ENCODE measurements at regions not wholly inside any gene's neighbourhood (a gene's known extent, or its start where the extent isn't known, plus 50 kb on each side); places are given as distances from the start of the nearest gene placed in this dataset.

DNA sequence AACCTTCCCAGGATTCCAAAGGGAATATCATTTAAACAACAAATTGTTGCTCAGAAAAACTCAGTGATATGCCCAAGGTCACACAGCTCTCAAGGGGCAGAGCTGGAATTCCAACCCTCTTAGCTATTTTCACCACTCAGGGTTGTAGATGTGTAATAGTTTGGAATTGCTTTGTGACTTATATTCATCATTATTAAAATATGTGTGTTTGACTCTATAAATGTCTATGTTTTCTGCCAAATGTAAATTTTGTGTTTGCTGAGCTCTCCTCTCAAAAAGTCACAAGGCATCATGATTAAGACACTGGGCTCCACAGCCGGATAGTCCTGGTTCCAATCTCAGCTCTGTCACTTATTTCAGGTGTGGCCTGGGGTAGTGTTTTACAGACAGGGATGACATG lies 407.3 kb downstream of the TMEM135 start:
- ATAC-seq (ENCODE audit: low FRiP score) (no peak), DNase-seq (ENCODE audit: low spot score) (no peak)
- TF ChIP-seq, protein P1, sequence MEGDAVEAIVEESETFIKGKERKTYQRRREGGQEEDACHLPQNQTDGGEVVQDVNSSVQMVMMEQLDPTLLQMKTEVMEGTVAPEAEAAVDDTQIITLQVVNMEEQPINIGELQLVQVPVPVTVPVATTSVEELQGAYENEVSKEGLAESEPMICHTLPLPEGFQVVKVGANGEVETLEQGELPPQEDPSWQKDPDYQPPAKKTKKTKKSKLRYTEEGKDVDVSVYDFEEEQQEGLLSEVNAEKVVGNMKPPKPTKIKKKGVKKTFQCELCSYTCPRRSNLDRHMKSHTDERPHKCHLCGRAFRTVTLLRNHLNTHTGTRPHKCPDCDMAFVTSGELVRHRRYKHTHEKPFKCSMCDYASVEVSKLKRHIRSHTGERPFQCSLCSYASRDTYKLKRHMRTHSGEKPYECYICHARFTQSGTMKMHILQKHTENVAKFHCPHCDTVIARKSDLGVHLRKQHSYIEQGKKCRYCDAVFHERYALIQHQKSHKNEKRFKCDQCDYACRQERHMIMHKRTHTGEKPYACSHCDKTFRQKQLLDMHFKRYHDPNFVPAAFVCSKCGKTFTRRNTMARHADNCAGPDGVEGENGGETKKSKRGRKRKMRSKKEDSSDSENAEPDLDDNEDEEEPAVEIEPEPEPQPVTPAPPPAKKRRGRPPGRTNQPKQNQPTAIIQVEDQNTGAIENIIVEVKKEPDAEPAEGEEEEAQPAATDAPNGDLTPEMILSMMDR (IDR thresholded peaks at IDR 0.05): no peak

DNA sequence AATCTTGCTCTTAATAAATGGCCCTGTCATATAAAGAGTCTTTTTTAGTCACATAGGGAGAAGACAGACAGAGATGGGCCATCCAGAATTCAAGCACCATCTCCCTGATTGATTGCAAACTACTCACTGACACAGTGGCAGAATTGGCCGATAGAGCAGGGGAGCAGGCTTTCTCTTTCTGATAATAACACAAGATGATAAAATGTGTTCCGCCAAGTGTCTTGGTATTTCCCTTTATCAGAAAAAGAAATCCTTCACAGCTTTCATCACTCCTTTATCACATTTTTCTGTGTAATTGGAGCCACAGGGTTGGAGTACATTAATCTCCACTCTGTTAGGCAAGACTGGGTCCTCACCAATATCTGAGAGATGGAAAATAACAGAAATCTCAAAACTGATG lies 406.0 kb downstream of the TMEM135 start:
- no peak for DNase-seq (ENCODE audit: low spot score)
- TF ChIP-seq, protein P1 (IDR thresholded peaks at IDR 0.05): no peak
- no peak for ATAC-seq (ENCODE audit: low FRiP score)

DNA sequence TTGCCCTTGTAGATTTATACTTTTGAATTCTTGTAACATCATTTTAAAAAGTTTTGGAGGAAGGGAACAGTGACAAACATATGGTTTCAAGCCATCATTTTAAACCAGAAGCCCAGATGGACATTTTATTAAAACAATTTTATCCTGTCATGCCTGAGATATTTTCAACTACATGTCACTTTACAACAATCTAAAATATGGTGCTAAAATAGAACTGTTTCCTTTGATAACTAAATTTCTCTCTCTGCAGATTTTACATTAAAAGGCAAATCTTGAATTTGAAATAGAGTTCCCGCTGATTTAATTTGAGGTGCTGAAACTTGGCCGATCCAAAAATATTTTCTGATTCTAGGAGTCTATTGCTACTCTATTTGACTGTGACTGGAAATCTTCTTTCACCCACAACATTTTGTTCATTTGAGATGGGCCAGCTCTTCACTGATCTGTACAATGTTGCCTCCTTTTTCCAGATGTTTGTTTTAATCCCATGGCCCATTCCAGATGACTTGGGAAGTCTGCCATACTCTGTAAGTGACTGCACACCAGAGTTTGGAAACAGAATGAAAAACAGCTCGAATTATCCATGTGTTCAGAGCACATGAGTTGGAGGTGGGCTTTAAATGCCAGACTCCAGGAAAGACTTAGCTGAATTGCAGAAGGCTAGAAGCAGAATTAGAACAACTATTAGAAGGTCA lies 402.5 kb downstream of the TMEM135 start:
- TF ChIP-seq, protein P1 (IDR thresholded peaks at IDR 0.05): no peak
- no peak for DNase-seq (ENCODE audit: low spot score)
- ATAC-seq (ENCODE audit: low FRiP score): no peak

DNA sequence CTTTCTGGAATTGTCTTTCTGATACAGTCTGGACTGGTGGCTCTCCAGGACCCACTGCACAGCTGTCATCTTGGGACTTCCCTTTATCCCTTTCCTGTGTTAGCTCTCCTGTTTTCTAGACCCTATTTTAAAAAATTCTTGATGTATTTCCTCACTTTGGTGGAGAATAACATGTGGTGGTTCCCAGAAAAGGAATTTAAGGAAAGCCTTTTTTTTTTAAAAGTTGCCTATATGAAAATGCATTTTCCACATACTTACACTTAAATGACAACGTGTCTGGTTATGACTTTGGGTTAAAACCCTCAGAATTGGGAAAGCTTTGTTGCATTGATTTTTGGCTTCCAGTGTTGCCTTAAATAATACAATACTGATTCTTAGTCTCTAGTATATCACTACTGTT lies 400.7 kb downstream of the TMEM135 start:
- ATAC-seq (ENCODE audit: low FRiP score): no peak
- no peak for DNase-seq (ENCODE audit: low spot score)
- TF ChIP-seq, protein P1 (IDR thresholded peaks at IDR 0.05): no peak

DNA sequence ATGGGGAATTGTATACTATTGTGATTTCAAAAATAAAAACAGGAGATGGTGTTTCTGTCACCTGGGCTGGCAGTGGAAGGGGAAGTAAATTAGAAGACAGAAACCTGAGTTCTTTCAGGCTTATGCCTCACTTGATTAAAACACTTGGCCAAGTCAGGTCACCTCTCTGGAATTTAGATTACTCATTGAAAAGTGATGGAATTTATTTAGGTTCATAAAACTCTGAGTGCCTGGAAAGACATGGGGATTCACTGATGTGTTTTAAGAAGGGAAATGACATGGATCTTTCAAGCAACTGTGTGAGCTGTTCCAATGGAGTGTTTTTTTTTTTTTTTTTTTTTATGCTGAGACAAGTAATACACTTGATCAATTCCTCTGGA lies 400.1 kb downstream of the TMEM135 start:
- ATAC-seq (ENCODE audit: low FRiP score) (peak; percentile 27), DNase-seq (ENCODE audit: low spot score) (no peak)
- TF ChIP-seq, protein P1 (IDR thresholded peaks at IDR 0.05): no peak

DNA sequence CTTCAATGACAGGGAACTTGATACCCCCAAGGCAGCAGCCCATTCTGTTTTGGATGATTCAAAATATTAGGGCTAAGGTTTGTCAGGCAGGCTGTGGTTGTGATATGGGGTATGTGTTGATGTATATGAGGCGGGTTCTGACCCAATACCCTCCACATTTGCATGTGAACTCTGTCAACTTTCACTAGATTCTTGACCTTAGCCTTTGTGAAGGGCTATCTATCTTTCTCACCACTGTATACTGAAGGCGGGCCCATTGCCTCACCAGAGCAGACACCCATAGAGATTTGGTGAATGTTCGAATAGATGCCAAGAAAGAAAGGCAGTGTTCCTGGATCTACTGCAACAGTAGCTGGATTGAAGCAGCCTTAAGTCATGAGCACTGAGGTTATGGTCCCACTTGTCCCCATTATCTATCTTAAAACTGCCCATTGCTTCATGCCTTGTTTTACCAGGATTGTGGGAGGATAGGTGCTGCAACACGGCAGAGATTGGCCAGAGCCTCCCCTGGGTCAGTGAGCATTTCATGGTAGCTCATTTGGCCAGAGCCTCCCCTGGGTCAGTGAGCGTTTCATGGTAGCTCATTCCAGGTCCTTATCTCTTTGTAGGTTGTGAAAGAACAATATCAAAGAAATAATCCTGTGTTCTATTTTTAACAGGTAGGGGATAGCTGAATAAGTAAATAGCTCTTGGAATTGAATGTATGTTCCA lies 399.6 kb downstream of the TMEM135 start:
- TF ChIP-seq, protein P1 (IDR thresholded peaks at IDR 0.05): no peak
- no peak for DNase-seq (ENCODE audit: low spot score)
- no peak for ATAC-seq (ENCODE audit: low FRiP score)

DNA sequence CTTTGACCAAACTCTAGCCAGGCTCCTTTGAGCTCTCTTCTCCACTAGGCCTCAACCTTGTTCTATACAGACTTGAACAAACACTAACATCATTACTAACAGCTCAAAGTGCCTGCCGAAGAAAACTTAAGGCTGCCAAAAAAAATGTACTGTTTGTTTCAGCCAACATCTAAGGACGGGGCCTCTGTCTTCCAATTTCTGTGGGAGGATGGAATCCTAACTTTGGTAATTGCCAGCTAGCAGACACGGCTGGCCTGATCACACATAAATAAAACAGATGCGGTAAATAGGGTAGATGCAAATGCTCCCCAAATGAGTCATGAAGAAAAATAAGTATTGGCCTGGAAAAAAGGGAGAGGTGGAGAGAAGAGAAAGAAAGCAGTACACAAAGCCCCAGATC lies 394.3 kb downstream of the TMEM135 start:
- TF ChIP-seq, protein P1 (IDR thresholded peaks at IDR 0.05): no peak
- ATAC-seq (ENCODE audit: low FRiP score): peak; percentile 72
- no peak for DNase-seq (ENCODE audit: low spot score)
